Renal cortex interstitium (tissue), 11 donors: ENCODE measurements at regions not wholly inside any gene's neighbourhood (a gene's known extent, or its start where the extent isn't known, plus 50 kb on each side); places are given as distances from the start of the nearest gene placed in this dataset.
"Not testable (repeated sequence)": the region's sequence is repeated elsewhere in the genome, so short reads cannot be mapped to it uniquely, and the experiment has no call there.

Source experiments
- DNase-seq, 11 donors: peaks; one replicate each; pipeline ENCODE4 v3.0.0-alpha.2; 2013; ENCODE audit warnings: low read depth in 9 of 11, low spot score in 4 of 11; ENCODE audit errors: extremely low read depth in 1 of 11

GRCh38 chr22:49393526-49393925 lies 434.1 kb downstream of the BRD1 start:
- DNase-seq: no peak

DNA sequence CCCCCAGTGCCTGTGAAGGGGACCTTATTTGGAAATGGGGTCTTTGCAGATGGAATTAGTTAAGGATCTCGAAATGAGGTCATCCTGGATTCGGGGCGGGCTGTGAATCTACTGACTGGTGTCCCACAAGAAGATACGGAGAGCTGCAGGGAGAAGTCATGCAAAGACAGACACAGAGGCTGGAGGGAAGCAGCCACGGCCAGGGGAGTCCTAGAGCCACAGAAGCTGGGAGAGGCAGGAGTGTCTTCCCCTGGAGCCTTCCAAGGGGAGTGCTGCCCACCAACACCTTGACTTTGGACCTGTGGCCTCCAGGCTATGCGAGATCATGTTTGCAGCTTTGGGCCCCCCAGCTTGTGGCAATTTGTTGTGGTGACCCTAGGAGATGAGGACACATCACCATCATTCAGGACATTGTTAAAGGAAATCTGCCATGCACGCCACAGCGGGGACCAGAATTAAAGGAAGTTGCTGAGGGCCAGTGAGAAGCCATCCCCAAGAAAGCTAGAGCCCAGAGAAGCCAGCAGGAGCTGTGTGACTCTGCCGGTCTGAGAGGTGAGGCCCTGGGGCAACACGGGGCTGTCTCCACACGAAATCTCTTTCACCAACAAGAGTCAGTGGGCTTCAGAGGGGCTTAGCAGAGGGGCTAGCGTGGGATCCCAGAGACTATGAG lies 434.7 kb downstream of the BRD1 start:
- DNase-seq: no peak

DNA sequence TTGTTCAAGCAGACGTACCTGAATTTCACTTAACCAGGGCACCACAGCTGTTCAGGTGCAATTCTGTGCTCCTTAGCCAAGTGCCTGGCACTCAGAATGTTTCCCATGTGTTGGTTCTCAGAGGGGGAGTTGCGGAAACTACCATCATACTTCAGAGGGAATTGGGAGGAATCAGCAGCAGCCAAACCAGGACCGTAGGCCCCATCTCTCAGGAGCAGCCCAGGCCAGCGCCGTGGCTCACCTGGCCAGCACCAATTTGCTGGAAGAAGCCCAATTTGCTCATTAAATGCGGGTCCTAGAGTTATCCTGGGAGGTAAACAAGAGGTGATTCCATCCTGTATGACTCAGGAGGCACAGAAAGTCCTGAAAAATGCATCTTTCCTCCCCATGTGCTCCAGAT lies 435.4 kb downstream of the BRD1 start:
- no peak for DNase-seq

- DNase-seq: no peak
Observed at GRCh38 chr22:49391436-49391835, 436.2 kb downstream of the BRD1 start.

DNA sequence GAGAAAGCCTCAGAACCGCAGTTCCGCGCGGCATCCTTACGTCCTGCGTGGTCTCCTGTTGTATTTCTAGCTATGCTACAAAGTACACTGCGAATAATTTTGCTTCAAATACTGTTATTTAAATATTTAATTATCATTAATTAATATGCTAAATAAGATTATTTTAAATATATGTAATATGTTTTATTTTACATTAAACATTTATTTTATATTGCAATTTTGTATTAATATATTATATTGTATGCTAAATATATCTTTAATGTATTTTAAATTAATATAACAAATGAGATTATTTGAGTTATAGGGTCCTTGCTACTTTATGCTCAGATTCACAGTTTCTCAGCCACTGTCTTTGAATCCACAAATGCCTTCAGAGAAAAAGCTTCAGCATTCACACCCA lies 436.7 kb downstream of the BRD1 start:
- DNase-seq: no peak

DNA sequence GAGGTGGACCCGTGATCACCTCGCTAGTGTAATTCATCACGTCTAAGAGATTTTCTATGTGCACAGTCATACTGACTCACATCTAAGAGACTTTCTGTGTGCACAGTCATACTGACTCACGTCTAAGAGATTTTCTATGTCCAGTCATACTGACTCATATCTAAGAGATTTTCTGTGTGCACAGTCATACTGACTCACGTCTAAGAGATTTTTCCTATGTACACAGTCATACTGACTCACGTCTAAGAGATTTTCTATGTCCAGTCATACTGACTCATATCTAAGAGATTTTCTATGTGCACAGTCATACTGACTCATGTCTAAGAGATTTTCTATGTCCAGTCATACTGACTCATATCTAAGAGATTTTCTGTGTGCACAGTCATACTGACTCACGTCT lies 443.8 kb downstream of the BRD1 start:
- DNase-seq: not testable (repeated sequence)

- DNase-seq: no peak
Observed at GRCh38 chr22:49382451-49382735, 445.3 kb downstream of the BRD1 start.

GRCh38 chr22:49381595-49382450 lies 445.9 kb downstream of the BRD1 start:
- no peak for DNase-seq

GRCh38 chr22:49380828-49381114 lies 446.9 kb downstream of the BRD1 start:
- no peak for DNase-seq

GRCh38 chr22:49380095-49380827 lies 447.4 kb downstream of the BRD1 start:
- DNase-seq: no peak

DNA sequence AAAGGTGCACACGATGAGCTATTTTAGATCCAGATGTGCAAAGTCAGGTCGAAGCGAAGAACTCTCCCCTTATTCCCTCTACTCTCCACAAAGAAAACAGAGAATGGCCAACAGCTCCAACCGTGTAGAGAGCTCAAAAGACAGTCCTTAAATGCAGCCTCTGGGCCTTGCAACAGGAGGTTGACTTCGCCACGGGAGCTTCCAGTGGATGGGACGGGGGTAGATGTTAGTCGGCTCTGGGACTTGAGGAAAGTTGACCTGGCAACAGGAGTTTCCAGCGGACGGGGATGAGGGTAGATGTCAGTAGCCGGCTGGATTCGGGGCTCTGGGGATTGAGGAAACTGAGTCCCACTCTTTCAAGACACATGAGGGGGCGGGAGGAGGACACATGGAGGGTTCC lies 450.4 kb downstream of the BRD1 start:
- no peak for DNase-seq

DNA sequence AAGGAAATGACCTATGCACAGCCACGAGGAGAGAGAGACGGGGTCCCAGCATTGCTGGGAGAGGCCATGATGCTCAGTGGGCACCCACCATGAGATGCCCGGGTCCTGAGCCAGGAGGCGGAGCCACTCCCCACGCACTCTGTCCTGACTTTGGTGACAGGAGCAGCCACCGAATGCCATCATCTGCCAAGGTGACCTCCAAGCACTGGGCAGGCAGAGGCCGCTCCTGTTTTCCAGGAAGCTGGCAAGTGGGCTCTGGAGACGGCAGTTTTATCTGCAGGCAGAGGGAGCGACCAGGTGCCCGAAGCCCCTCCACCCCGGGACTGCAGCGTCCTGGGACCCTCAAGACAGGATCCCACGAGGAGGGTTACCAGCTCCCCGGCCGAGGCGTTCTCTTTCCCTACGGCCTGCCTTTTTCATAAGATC lies 453.9 kb downstream of the BRD1 start:
- DNase-seq: no peak

DNA sequence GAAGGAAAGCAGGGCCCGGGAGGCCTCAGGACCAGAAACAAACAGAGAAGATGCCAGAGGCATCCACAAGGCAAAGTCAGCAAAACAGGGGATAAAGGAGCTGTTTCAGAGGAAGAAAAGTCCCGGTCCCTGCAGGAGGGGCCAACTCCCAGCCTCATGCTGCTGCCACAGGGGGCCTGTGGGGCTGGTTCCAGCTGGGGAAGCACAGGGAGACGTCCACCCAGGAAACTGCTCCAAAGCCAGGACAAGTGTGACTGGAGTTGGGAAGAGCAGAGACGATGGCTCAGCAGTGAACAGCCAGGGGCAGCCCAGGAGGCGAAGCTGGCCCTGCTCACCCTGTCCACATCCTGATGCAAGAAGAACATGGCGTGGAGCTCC lies 454.4 kb downstream of the BRD1 start:
- DNase-seq: no peak

DNA sequence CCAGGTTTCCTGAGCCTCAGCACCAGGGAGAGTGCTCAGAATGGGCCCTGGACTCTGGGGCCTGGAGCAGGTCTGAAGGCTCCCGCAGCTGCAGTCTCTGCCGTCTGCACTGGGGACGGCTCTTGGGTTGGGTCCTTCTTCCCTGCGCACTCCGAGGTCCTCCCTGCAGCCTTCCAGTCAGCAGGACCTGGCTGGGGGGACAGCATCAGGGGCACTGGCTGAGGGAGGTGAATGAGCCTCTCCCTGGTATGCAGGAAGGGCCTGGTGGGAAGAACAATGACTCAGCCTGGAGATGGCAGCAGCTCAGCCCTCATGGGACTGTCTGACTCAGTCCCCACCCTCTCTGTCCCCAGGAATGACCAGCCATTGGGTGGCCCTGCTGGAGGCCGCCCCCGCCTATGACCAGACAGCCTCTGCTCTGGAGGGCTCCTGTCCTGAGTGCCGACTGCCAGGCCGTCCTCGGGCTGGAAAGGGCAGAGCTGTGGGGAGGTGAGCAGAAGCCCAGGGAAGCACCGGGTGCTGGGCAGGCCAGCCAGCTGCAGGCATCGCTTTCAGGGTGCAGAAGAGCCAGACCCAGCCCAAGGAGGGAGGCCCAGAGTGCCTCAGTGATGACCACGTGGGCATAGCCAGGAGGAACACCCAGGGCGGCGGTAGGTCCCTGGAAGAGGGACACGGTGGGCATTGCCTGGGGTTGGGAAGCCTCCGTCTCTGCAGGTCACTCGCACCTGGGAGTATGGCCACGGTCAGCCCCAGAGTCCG lies 455.0 kb downstream of the BRD1 start:
- DNase-seq: no peak

DNA sequence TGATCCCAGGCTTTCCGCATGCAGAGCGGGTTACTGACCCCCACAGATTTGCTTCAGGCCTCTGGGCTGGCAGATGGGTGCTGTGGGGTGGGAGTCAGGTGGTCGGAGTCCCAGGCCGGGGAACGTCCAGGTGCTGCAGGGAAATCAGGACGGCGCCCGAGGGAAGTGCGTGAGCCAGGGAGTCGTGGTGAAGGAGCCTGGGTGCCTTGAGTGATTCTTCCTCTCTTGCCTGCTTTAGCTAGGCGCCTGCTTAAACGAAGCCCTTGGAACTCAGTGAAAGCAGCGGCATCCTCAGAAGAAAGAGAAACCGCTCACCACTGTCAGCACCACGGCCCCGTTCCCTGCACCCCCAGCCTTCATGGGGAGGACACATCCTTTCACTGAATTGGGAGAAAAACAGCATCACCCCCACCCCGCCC lies 455.6 kb downstream of the BRD1 start:
- no peak for DNase-seq

- no peak for DNase-seq
Observed at GRCh38 chr22:49371325-49372110, 456.2 kb downstream of the BRD1 start.

DNA sequence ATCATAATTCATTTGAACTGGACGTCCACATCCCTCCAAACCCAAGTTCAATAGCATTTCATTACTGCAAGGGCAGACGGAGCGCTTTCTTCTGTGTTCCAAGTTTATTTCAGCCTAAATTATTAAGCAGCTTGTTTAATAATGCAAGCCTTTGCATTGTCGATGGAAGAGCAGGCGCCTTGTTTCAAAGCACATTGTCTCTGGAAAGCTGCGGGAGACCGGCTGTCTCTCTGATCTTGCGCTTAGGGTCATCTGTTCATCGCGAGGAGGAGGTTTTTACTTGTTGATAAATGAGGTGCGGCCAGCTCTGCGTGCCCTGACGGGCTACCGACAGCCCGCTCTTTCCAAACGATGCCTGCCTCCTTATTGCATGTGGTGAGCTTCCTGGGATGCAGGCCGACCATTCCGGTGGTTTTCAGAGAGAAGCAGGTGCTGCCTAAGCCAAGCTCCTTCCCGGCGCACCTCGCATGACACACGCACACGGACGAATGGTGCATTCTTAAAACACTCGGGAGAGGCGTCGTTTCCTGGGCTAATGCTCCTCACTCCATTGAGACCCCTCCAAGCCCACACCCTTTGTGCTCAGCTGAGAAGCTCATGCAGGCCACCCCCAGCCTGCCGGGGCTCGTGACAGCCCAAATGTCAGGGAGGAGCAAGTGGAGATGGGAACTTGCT lies 456.9 kb downstream of the BRD1 start:
- DNase-seq: no peak
